Stimulated activated CD8-positive, alpha-beta memory T cell treated with anti-CD3 and anti-CD28 coated beads, Interleukin-12 subunit alpha, Interleukin-12 subunit beta, amount 100 ng/mL, for 1 hour (primary cell): ENCODE measurements at regions not wholly inside any gene's neighbourhood (a gene's known extent, or its start where the extent isn't known, plus 50 kb on each side); places are given as distances from the start of the nearest gene placed in this dataset.

ENCODE experiments used
- DNase-seq: peaks from one replicate; pipeline ENCODE4 v3.0.0-alpha.2; 2020; ENCODE audit warnings: low read depth

- DNase-seq, result no peak
Observed at GRCh38 chr20:59376109-59376841, 75.9 kb downstream of the EDN3 start.

- DNase-seq, result no peak
Observed at GRCh38 chr20:59376998-59377397, 76.6 kb downstream of the EDN3 start.

DNA sequence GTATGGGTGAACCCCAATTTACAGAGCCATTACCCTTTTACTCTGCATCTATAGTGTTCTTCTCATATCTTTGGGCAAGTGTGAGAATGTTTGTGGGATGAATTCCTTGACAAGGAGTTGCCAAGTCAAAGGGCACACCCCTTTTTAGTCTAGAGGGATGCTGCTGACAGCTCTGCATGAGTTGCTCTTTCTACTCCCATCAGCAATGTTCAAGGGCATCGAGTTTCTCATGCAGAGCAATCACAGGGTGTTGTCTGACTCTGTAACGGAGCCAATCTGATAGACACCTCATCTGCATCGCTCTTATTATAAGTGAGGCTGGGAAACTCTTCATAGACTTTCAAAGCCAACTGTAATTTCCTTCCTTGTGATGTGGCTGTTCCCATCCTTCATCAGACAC lies 77.4 kb downstream of the EDN3 start:
- DNase-seq, result no peak

DNA sequence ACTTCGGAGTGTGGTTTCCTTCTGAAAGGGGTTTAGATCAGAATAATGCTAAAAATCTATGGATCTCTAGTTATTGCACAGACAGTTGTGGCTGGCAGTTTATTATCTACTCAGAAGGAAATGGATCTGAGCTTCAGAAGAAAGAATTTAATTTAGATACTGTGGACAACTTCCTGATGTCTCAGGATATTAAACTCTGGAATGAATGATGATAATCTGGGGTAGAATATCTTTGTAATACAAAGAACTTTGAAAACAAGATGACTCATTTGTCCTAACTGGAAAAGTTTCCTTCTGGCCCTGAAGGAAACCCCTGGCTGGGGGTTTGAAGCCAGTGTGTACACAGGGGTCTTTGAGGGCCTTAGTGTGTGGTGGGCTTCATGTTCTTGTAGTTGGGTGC lies 78.0 kb downstream of the EDN3 start:
- DNase-seq, result no peak

GRCh38 chr20:59378966-59379365 lies 78.6 kb downstream of the EDN3 start:
- DNase-seq, result no peak

DNA sequence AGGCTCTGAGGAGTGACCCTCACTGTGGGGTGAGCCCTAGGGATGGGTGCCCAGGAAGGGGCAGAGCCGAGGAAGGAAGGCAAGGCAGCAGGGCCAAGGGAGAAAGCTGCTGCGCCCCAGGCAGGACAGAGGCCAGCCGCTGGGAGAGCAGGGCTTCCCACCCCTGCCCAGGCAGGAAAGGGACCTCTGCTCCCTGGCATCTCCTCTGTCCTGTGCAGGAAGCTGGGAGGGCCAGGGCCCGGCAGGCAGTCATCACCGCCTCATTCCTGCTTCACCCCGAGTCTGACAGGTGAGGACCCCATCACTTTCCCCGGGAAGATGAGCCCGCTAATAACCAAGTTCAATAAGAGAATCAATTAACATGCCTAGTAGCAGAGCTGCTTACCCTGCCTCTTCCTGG lies 81.3 kb downstream of the EDN3 start:
- DNase-seq, result no peak

DNA sequence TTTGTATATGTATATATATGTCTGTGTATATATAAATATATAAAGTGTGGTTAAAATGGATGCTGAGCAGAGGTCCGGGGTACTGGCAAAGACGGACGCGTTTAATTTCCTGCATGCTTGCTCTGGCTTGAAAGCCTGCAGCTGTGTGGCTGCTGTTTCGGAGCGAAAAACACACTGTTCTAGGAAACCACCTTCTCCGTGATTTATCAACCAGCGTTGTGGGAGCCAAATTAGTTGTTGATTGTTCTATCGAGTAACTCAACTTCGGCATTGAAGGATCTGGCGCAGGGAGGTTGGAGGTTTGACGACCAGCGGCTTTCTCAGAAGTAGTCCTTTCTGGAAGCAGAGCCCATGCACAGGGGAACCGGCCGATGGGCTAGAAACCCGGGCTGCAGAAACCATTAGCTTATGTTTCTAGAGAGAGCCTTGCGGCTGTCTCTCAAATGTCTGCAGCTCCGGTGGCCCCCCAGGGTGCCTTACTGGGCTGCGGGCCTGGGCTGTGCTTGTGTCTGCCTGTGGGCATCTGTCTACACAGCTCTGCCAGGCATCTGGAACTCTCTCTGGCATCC lies 81.8 kb downstream of the EDN3 start:
- no peak for DNase-seq

GRCh38 chr20:59382907-59383306 lies 82.5 kb downstream of the EDN3 start:
- no peak for DNase-seq

DNA sequence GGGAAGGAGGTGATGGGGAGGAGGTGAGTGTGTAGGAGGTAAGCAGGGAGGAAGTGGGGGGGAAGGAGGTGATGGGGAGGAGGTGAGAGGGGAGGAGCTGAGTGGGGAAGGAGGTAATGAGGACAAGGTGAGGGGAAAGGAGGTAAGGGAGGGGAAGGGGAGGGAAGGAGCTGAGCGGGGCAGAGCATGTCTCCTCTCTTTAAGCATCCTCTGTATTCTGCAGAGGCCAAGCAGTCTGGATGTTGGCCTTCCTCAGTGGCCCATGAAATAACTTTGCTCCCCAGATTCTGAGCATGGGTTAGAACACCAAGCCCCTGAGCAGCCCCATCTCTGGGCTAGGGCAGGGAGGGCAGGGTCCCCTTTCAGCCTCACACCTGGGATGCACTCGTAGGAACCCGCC lies 84.6 kb downstream of the EDN3 start:
- DNase-seq, result no peak

GRCh38 chr20:59385480-59385879 lies 85.1 kb downstream of the EDN3 start:
- no peak for DNase-seq

DNA sequence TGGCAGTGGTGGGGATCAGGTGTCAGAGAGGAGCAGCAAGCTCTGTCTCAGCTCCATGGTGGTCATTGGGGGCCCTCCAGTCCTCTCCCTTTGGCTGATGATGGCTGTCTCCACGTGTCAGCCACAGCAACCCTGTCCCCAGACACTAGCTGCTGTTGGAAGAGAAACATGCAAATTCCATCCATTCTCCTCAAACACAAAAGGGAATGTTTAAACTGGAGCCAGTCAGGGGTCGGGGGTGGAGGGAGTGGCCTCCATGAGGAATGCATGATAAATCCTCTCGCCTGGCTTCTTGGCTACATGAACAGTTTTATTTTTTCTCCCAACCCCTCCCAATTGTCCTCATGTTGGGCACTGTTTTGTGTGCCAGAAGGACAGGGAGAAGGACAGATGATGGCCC lies 86.4 kb downstream of the EDN3 start:
- no peak for DNase-seq

GRCh38 chr20:59387891-59388290 lies 87.5 kb downstream of the EDN3 start:
- DNase-seq, result no peak

DNA sequence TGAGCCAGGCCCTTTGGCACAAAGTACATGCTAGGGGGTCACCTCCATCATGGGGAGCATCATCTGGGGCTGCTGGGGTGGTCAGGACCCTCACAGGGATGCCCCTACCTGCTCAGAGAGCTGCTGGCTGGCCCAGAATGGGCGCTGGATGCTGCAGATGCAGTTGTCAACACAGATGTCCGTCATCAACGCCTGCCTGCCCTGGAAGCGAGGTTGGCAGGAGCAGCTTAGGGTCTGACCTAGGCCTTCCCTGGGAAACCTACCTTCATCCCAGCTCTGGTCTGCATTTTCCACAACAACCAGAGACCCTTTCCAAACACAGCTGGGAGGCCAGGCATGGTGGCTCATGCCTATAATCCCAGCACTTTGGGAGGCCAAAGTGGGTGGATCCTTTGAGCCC lies 88.0 kb downstream of the EDN3 start:
- DNase-seq, result no peak

GRCh38 chr20:59390437-59390836 lies 90.0 kb downstream of the EDN3 start:
- no peak for DNase-seq

- no peak for DNase-seq
Observed at GRCh38 chr20:59391975-59392374, 91.6 kb downstream of the EDN3 start.

DNA sequence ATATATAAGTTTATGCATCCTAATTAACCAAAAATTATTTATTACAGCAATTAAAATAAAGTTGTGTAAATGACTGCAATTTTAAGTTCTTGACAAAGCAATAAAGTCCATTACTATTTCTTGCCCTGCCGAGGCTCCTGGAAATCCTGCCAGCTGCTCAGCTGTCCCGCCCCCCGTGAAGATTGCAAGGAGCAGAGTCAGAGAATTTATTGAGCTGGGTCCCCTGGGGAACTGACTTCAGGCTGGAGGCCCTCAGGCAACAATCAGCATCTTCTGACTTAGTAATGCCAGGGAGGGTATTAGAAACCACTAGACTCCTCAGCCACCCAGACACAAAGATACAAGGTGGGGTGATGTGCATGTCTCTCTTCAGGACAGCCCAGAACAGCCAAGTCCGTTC lies 92.3 kb downstream of the EDN3 start:
- DNase-seq, result no peak

GRCh38 chr20:59393142-59393541 lies 92.7 kb downstream of the EDN3 start:
- no peak for DNase-seq

DNA sequence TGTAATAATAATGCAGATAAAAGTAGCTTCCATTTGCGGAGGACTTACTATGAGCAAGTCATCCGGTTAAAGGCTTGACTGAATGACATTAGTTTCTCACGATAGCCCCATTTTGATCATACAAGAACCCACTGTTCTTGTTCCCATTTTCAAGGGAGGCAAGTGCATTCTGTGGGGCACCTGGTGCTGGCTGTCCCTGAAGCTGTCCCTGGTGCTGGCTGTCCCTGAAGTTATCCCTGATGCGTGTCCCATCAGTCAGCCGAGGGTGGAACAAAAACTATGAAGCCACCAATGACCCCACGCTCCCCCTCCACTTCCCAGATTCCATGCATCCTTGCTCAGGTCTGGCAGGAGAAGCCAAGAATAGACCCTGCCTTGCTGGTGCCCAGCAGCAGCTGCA lies 95.3 kb downstream of the EDN3 start:
- DNase-seq, result no peak

- no peak for DNase-seq
Observed at GRCh38 chr20:59398537-59399205, 98.3 kb downstream of the EDN3 start.

DNA sequence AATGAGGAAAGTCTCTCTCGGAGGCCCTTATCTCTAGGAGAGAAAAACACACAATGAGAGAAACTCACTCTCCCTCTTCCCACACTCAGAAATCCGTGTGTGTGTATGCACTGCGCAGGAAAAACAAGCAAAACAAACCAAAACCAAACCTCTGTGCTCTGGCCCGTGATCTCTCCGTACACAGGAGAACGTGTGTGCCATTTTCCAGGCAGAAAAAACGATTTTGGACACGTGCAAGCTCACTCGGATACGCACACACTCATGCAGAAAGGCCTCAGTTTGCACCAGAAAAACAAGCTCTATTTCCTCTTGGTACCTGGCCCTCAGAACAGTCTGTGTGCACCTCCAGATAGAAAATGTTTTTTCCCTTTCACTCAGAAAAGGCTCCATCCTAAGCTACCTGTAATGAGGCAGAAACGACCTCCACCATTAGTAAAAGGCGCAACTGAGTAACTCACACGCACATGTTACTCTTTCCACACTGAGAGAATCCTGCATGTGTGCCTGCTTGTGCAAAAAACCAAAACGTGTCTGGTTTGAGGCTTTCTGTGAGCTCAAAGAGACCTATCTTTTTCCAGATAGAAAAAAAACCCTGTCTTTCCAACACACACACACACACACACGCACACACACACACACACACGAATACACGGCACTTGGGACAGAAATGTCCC lies 99.2 kb downstream of the EDN3 start:
- no peak for DNase-seq

- no peak for DNase-seq
Observed at GRCh38 chr20:59400708-59401107, 100.3 kb downstream of the EDN3 start.

- no peak for DNase-seq
Observed at GRCh38 chr20:59402681-59403080, 102.3 kb downstream of the EDN3 start.
